ENCODE measurements at regions not wholly inside any gene's neighbourhood (a gene's known extent, or its start where the extent isn't known, plus 50 kb on each side); places are given as distances from the start of the nearest gene placed in this dataset.

DNA sequence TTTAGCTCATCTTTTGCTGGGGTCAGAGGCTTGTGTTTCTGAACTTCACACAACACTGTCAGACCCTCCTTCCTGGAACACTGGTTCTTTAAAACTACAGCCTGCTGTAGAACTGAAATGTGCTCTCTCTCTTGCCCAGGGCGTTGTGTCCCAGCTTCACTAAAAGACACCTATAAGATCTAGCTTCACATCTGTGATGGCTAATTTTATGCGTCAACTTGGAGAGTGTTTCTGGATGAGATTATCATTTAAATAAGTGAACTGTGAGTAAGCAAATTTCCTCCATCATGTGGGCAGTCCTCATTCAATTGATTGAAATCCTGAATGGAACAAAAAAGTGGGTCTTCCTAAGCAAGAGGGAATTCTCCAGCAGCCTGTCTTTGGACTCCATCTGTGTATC lies 140.3 kb downstream of the OSR1 start:
- Histone ChIP-seq H3K4me1 (no peaks in the 10 kb centered on the region), H3K27me3 (no peaks in the 10 kb centered on the region), H3K36me3 (no peaks in the 10 kb centered on the region), H3K4me3 (ENCODE audit: low read depth, low read length) (no peak overlapping the region), H3K9me3 (no peaks in the 10 kb centered on the region)
- DNase-seq: no peak
- TF ChIP-seq, protein P1, sequence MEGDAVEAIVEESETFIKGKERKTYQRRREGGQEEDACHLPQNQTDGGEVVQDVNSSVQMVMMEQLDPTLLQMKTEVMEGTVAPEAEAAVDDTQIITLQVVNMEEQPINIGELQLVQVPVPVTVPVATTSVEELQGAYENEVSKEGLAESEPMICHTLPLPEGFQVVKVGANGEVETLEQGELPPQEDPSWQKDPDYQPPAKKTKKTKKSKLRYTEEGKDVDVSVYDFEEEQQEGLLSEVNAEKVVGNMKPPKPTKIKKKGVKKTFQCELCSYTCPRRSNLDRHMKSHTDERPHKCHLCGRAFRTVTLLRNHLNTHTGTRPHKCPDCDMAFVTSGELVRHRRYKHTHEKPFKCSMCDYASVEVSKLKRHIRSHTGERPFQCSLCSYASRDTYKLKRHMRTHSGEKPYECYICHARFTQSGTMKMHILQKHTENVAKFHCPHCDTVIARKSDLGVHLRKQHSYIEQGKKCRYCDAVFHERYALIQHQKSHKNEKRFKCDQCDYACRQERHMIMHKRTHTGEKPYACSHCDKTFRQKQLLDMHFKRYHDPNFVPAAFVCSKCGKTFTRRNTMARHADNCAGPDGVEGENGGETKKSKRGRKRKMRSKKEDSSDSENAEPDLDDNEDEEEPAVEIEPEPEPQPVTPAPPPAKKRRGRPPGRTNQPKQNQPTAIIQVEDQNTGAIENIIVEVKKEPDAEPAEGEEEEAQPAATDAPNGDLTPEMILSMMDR (IDR thresholded peaks at IDR 0.05; ENCODE audit: low read depth, low read length): no peak

DNA sequence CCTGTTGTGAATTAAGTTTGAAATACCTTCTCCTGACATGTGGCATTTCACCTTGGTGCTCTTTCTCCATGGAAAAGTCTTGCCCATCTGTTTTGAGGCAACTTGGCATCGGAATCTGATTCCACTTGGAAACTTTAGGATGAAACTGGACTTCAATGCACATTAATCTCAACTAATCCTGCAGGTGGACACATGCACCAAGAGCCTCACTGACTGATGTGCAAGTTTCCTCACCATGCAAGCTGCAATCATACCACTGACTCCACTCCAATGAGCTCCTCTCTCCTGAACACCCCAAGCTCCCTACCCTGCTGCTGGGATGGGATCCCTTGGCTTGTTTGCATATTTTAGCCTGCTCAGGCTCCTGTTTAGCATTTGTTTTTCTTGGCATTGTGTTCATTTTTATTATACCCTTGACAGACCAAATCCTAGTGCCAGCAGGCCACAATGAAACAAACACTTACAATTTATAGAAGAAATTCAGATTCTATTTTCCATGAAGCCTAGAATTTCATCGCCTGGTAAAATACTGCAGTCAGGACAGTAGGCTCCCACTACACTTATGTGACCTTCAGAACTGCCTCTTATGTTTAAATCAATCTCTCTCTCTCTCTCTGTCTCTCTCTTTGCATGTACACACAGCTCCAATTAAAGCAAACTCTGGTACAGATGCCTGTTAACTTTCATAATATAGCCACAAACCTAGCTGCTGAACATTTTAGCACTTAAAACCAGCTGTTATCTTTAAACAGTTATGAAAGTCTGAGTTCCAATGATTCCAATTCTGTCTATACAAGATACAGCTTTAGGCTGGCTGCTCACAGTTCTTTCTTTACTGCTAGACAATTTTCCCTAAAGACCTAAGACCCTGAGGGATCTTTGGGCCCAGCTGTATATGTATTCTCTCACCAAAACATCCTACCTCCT lies 141.5 kb downstream of the OSR1 start:
- Histone ChIP-seq H3K9me3 (no peaks in the 10 kb centered on the region), H3K27me3 (no peaks in the 10 kb centered on the region), H3K4me1 (no peaks in the 10 kb centered on the region), H3K4me3 (ENCODE audit: low read depth, low read length) (no peak overlapping the region), H3K36me3 (no peaks in the 10 kb centered on the region)
- DNase-seq: no peak
- TF ChIP-seq, protein P1 (IDR thresholded peaks at IDR 0.05; ENCODE audit: low read depth, low read length): no peak

DNA sequence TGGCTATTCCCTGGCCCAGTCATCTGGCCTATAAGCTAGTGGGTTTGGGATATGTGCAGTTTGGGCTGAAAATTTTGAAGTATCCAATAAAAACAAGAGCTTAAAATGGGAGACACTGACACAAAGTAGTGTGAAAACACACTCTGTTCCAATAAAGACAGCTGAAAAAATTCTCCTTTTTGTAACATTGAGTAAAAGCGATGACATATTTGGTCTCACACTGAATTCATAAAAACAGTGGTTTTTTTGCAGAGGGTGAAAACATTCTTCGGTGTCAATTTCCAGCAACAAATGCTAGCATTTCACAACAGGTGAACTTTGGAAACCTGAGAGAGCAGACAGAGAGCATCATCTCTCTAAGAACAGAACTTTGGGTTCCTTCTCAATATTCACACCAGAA lies 142.2 kb downstream of the OSR1 start:
- H3K9me3 ChIP-seq: no peaks in the 10 kb centered on the region
- TF ChIP-seq, protein P1 (IDR thresholded peaks at IDR 0.05; ENCODE audit: low read depth, low read length): no peak
- DNase-seq: no peak
- no peaks in the 10 kb centered on the region for H3K4me1 ChIP-seq
- H3K36me3 ChIP-seq: no peaks in the 10 kb centered on the region
- H3K27me3 ChIP-seq: no peaks in the 10 kb centered on the region
- H3K4me3 ChIP-seq (ENCODE audit: low read depth, low read length): no peak overlapping the region

DNA sequence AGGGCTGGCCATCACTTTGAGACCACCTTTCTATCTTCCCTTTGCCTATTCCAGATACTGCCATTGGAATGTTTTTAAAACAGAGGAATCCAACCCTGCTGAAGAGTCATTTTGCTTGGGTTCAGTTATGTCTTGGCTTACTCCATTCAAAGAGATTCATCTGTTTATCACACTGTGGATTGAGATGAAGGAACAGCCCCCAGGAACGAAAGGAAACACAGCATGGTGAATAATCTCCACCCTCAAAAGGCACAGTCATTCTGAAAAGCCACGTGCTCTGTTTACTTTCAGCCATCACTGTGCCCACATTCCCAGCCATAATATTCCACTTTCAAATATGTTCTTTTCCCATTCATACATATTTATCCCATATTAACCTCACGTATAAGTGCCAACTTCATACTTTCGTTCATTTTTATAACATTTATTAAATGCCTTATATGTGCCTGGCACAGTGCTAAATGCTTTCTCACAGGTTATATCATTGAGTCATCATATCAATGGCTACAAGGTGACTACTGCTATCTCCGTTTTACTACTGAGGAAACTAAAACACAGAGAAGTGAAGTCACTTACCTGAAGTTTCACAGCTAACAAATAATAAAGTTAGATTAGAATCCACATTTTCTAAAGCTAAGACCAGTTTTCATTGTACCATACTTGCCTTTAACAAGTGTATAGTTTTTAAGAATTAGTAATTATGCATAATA lies 143.6 kb downstream of the OSR1 start:
- Histone ChIP-seq H3K27me3 (no peaks in the 10 kb centered on the region), H3K36me3 (no peaks in the 10 kb centered on the region), H3K9me3 (no peaks in the 10 kb centered on the region), H3K4me1 (no peaks in the 10 kb centered on the region), H3K4me3 (ENCODE audit: low read depth, low read length) (no peak overlapping the region)
- no peak for DNase-seq
- TF ChIP-seq, protein P1 (IDR thresholded peaks at IDR 0.05; ENCODE audit: low read depth, low read length): no peak

DNA sequence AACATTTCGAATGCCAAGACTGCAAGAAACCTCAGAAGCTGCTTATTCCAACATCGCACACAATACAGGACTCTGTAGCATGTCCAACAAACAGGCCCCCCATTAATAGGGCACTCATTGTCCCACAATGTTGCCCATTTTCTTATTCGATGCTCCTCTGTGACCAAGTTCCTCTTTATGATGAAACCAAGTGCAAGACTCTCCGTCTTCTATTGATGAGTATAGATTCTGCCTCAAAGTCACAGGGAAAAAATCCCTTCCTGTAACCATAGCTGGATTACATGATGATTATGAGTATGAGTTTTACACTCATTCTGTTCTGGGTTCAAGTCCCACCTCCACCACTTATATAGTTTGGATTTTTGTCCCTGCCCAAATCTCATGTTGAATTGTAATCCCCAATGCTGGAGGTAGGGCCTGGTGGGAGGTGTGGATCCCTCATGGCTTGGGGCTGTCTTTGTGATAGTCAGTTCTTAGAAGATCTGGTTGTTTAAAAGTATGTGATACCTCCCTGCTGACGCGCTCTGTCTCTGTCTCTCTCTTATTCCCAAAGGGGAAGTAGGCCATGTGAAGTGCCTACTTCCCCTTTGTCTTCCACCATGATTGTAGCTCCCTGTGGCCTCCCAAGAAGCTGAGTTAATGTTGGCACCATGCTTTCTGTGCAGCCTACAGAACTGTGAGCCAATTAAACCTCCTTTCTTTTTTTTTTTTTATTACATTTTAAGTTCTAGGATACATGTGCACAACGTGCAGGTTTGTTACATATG lies 148.7 kb downstream of the OSR1 start:
- no peak for DNase-seq
- H3K4me3 ChIP-seq (ENCODE audit: low read depth, low read length): no peak overlapping the region
- no peaks in the 10 kb centered on the region for H3K36me3 ChIP-seq
- TF ChIP-seq, protein P1 (IDR thresholded peaks at IDR 0.05; ENCODE audit: low read depth, low read length): no peak
- H3K9me3 ChIP-seq: no peaks in the 10 kb centered on the region
- no peaks in the 10 kb centered on the region for H3K27me3 ChIP-seq
- H3K4me1 ChIP-seq: no peaks in the 10 kb centered on the region

Measured in BE2C (cell line).